Upper lobe of left lung (tissue), 4 donors: ENCODE measurements at regions not wholly inside any gene's neighbourhood (a gene's known extent, or its start where the extent isn't known, plus 50 kb on each side); places are given as distances from the start of the nearest gene placed in this dataset.

Experiments used
- EP300 ChIP-seq, 4 donors: sonication (generic); formaldehyde crosslinking; IDR thresholded peaks; one replicate each; pipeline ENCODE4 v1.5.1; 2017; ENCODE audit warnings: antibody characterized with exemption in 4 of 4, control low read depth in 2 of 4
- POLR2A ChIP-seq, 4 donors: fragments of 450-650 bp; IDR thresholded peaks; one replicate each; pipeline ENCODE4 v1.5.1; 2016 to 2017; ENCODE audit warnings: antibody characterized with exemption in 4 of 4, mild to moderate bottlenecking in 2 of 4
- POLR2AphosphoS5 ChIP-seq, 2 donors: sonication (generic); formaldehyde crosslinking; IDR thresholded peaks; one replicate each; pipeline ENCODE4 v1.5.1; 2017; ENCODE audit warnings: antibody characterized with exemption in 2 of 2
- TF ChIP-seq, protein P1 (sequence below), 6 experiments: fragments of 450-650 bp in 4 of 6; fragments of 200-600 bp in 2 of 6; sonication (generic) in 2 of 6; IDR thresholded peaks; one replicate each; pipeline ENCODE4 v1.5.1; 2016 to 2019; ENCODE audit warnings: antibody characterized with exemption in 6 of 6

GRCh38 chr2:64288321-64289193, 144.3 kb upstream of the PELI1 start:
- TF ChIP-seq, protein P1, sequence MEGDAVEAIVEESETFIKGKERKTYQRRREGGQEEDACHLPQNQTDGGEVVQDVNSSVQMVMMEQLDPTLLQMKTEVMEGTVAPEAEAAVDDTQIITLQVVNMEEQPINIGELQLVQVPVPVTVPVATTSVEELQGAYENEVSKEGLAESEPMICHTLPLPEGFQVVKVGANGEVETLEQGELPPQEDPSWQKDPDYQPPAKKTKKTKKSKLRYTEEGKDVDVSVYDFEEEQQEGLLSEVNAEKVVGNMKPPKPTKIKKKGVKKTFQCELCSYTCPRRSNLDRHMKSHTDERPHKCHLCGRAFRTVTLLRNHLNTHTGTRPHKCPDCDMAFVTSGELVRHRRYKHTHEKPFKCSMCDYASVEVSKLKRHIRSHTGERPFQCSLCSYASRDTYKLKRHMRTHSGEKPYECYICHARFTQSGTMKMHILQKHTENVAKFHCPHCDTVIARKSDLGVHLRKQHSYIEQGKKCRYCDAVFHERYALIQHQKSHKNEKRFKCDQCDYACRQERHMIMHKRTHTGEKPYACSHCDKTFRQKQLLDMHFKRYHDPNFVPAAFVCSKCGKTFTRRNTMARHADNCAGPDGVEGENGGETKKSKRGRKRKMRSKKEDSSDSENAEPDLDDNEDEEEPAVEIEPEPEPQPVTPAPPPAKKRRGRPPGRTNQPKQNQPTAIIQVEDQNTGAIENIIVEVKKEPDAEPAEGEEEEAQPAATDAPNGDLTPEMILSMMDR (IDR thresholded peaks at IDR 0.05) = no peak
- TF ChIP-seq POLR2A (IDR thresholded peaks at IDR 0.05) (no peak), POLR2AphosphoS5 (IDR thresholded peaks at IDR 0.05) (no peak), EP300 (IDR thresholded peaks at IDR 0.05) (no peak)
